SK-N-SH (cell line): ENCODE measurements at regions not wholly inside any gene's neighbourhood (a gene's known extent, or its start where the extent isn't known, plus 50 kb on each side); places are given as distances from the start of the nearest gene placed in this dataset.
"Not testable (repeated sequence)": the region's sequence is repeated elsewhere in the genome, so short reads cannot be mapped to it uniquely, and the experiment has no call there.

Experiments used
- CTCF ChIA-PET: fragments of 300-600, 350-600 bp; formaldehyde crosslinking; extraction: SDS; loops from one replicate; lab custom pipeline; 2021; lab: Yijun Ruan, JAX
- POLR2A ChIA-PET: fragments of 350-600 bp; sonication (Branson Sonifier 250); formaldehyde crosslinking; extraction: SDS; loops from one replicate; lab custom pipeline; 2020; ENCODE audit warnings: antibody characterized with exemption, inconsistent platforms; lab: Yijun Ruan, JAX
- DNase-seq: peaks from one replicate; pipeline ENCODE4 v3.0.0; 2012
- H2AFZ ChIP-seq: fragments of 200-600 bp; sonication (generic); 2 replicates; pipeline ENCODE4 v1.8.1; 2016; ENCODE audit warnings: antibody characterized with exemption, mild to moderate bottlenecking, low read depth
- H3F3A ChIP-seq: fragments of 200-600 bp; sonication (generic); replicated peaks from 2 replicates; pipeline ENCODE3; 2016; ENCODE audit warnings: antibody characterized with exemption, mild to moderate bottlenecking; ENCODE audit not compliant: insufficient read depth
- H3K27ac ChIP-seq, 2 experiments: fragments of 200-500 bp in 1 of 2; fragments of 200-600 bp in 1 of 2; sonication (Bioruptor generic) in 1 of 2; sonication (generic), shearing (Covaris generic) in 1 of 2; 2 replicates each; pipeline versions ENCODE4 v1.5.1 to v1.6.1; 2014 to 2016; ENCODE audit warnings: low read depth in 2 of 2, inconsistent platforms in 1 of 2, low read length in 1 of 2, mild to moderate bottlenecking in 1 of 2, mixed read lengths in 1 of 2
- H3K27me3 ChIP-seq: fragments of 200-600 bp; sonication (generic), shearing (Covaris generic); 2 replicates; pipeline ENCODE4 v1.6.1; 2016; ENCODE audit warnings: mixed run types; ENCODE audit not compliant: insufficient read depth
- H3K36me3 ChIP-seq, 2 experiments: fragments of 200-500 bp in 1 of 2; fragments of 200-600 bp in 1 of 2; sonication (Bioruptor generic) in 1 of 2; sonication (generic) in 1 of 2; replicated peaks in 1 of 2; 2 replicates each; pipeline versions ENCODE3 to v1.5.1; 2014 to 2016; ENCODE audit warnings: low read length in 1 of 2, mild to moderate bottlenecking in 1 of 2; ENCODE audit not compliant: insufficient read depth in 2 of 2, control insufficient read depth in 1 of 2
- H3K4me1 ChIP-seq, 2 experiments: fragments of 200-500 bp in 1 of 2; fragments of 200-600 bp in 1 of 2; sonication (Bioruptor generic) in 1 of 2; sonication (generic), shearing (Covaris generic) in 1 of 2; 2 replicates each; pipeline versions ENCODE4 v1.5.1 to v1.6.1; 2014 to 2016; ENCODE audit warnings: low read depth in 1 of 2, low read length in 1 of 2, mixed run types in 1 of 2; ENCODE audit not compliant: insufficient read depth in 2 of 2, control insufficient read depth in 1 of 2
- H3K4me2 ChIP-seq: fragments of 200-600 bp; sonication (generic), shearing (Covaris generic); 2 replicates; pipeline ENCODE4 v1.6.1; 2017; ENCODE audit warnings: mixed run types
- H3K4me3 ChIP-seq, 2 experiments: fragments of 200-500 bp in 1 of 2; fragments of 200-600 bp in 1 of 2; sonication (Bioruptor generic) in 1 of 2; sonication (generic), shearing (Covaris generic) in 1 of 2; 2 replicates each; pipeline versions ENCODE4 v1.5.1 to v1.8.1; 2014 to 2016; ENCODE audit warnings: low read depth in 2 of 2, inconsistent platforms in 1 of 2, low read length in 1 of 2, mild to moderate bottlenecking in 1 of 2, mixed read lengths in 1 of 2, moderate library complexity in 1 of 2
- H3K79me2 ChIP-seq: fragments of 200-600 bp; sonication (generic); 2 replicates; pipeline ENCODE4 v1.8.1; 2017; ENCODE audit warnings: mild to moderate bottlenecking; ENCODE audit not compliant: insufficient read depth
- H3K9ac ChIP-seq: fragments of 200-600 bp; sonication (generic); 2 replicates; pipeline ENCODE4 v1.6.1; 2017; ENCODE audit warnings: mixed run types
- H3K9me2 ChIP-seq: fragments of 200-600 bp; sonication (generic); 2 replicates; pipeline ENCODE4 v1.6.1; 2017; ENCODE audit warnings: mixed run types
- H3K9me3 ChIP-seq: fragments of 200-600 bp; sonication (generic); 2 replicates; pipeline ENCODE4 v1.6.1; 2017; ENCODE audit warnings: mixed run types, mild to moderate bottlenecking, moderate library complexity
- H4K20me1 ChIP-seq: fragments of 200-600 bp; sonication (generic); 2 replicates; pipeline ENCODE4 v1.6.1; 2017; ENCODE audit warnings: mild to moderate bottlenecking, mixed run types; ENCODE audit not compliant: insufficient read depth
- WGBS: methylation state at CpG from one replicate; pipeline ENCODE4 v1.1.6; 2017; ENCODE audit warnings: low lambda C conversion rate; 5-methylcytosine and 5-hydroxymethylcytosine counted together

GRCh38 chr16:46384285-46385061 lies 236.7 kb downstream of the SHCBP1 start:
- H3K9me3 ChIP-seq, POLR2A ChIA-PET: not testable (repeated sequence)
- WGBS = 8% methylated on average over 37 of the region's 37 CpGs

GRCh38 chr16:46383581-46383980 lies 237.6 kb downstream of the SHCBP1 start:
- H3K4me3 ChIP-seq, CTCF ChIA-PET, H2AFZ ChIP-seq, H3K27me3 ChIP-seq, H3K27ac ChIP-seq, H3K79me2 ChIP-seq, H3F3A ChIP-seq, H3K9me2 ChIP-seq, H3K9me3 ChIP-seq, H3K36me3 ChIP-seq, H4K20me1 ChIP-seq, H3K4me1 ChIP-seq, H3K4me2 ChIP-seq, DNase-seq, H3K9ac ChIP-seq, POLR2A ChIA-PET: not testable (repeated sequence)
- WGBS = 15% methylated on average over 16 of the region's 16 CpGs

More at GRCh38 chr16:46384285-46385061, 236.7 kb downstream of the SHCBP1 start:
- H3K4me2 ChIP-seq, DNase-seq, H3K9ac ChIP-seq, H3F3A ChIP-seq, H3K9me2 ChIP-seq, H3K27me3 ChIP-seq, H3K4me1 ChIP-seq, H4K20me1 ChIP-seq, H3K79me2 ChIP-seq, CTCF ChIA-PET, H3K36me3 ChIP-seq, H2AFZ ChIP-seq, H3K4me3 ChIP-seq, H3K27ac ChIP-seq: not testable (repeated sequence)

- H3K9me2 ChIP-seq, H3K27me3 ChIP-seq, CTCF ChIA-PET, H3K9ac ChIP-seq, DNase-seq, POLR2A ChIA-PET, H4K20me1 ChIP-seq, H3K27ac ChIP-seq, H3K4me2 ChIP-seq, H3K9me3 ChIP-seq, H3K79me2 ChIP-seq, H3F3A ChIP-seq, H2AFZ ChIP-seq, H3K4me3 ChIP-seq, H3K36me3 ChIP-seq, H3K4me1 ChIP-seq: not testable (repeated sequence)
- WGBS = 14% methylated on average over 32 of the region's 32 CpGs
Observed at GRCh38 chr16:46382791-46383541, 238.2 kb downstream of the SHCBP1 start.

- 18% methylated on average over 17 of the region's 17 CpGs for WGBS
- H3K4me3 ChIP-seq, CTCF ChIA-PET, H3K4me1 ChIP-seq, H3K27me3 ChIP-seq, H3K4me2 ChIP-seq, H3K79me2 ChIP-seq, H3K9me2 ChIP-seq, H4K20me1 ChIP-seq, H3F3A ChIP-seq, DNase-seq, H3K9ac ChIP-seq, POLR2A ChIA-PET, H3K27ac ChIP-seq, H3K36me3 ChIP-seq, H2AFZ ChIP-seq, H3K9me3 ChIP-seq: not testable (repeated sequence)
Observed at GRCh38 chr16:46382079-46382478, 239.1 kb downstream of the SHCBP1 start.

- POLR2A ChIA-PET, H3K36me3 ChIP-seq, H2AFZ ChIP-seq, H3K9ac ChIP-seq, H4K20me1 ChIP-seq, CTCF ChIA-PET, H3K4me3 ChIP-seq, H3K9me2 ChIP-seq, H3K27ac ChIP-seq, H3K27me3 ChIP-seq, H3K4me1 ChIP-seq, DNase-seq, H3K79me2 ChIP-seq, H3F3A ChIP-seq, H3K4me2 ChIP-seq, H3K9me3 ChIP-seq: not testable (repeated sequence)
- WGBS = 5% methylated on average over 17 of the region's 17 CpGs
Observed at GRCh38 chr16:46381344-46381743, 239.8 kb downstream of the SHCBP1 start.
